ENCODE measurements at regions not wholly inside any gene's neighbourhood (a gene's known extent, or its start where the extent isn't known, plus 50 kb on each side); places are given as distances from the start of the nearest gene placed in this dataset.

- peak; percentile 67 for DNase-seq (ENCODE audit: extremely low spot score)
- TF ChIP-seq PKNOX1 (IDR thresholded peaks at IDR 0.05) (peak; percentile 78), SP1 (IDR thresholded peaks at IDR 0.05) (no peak), CTBP1 (IDR thresholded peaks at IDR 0.05; ENCODE audit: borderline replicate concordance) (peak; percentile 70; the same call in 1 of the 2 replicates)
- POLR2A ChIA-PET, result no interaction called here
- CTCF ChIA-PET, result no interaction called here
Measured at GRCh38 chr20:51871943-51872342, 69.6 kb upstream of the SALL4 start.

GRCh38 chr20:51869002-51869401 is 66.7 kb upstream of the SALL4 start:
- DNase-seq (ENCODE audit: extremely low spot score), result no peak
- no peak for TF ChIP-seq NFRKB (IDR thresholded peaks at IDR 0.05)
- TF ChIP-seq ARNT (IDR thresholded peaks at IDR 0.05), result no peak
- CTCF ChIA-PET, result no interaction called here
- POLR2A ChIA-PET, result no interaction called here

- CTCF ChIA-PET, result interaction anchor here (0.6 kb wide), 1 partner anchor 12 kb away, joined by 3 read pairs; no protein-coding TSS in a partner anchor
- no peak for TF ChIP-seq FOXM1 (IDR thresholded peaks at IDR 0.05; ENCODE audit: borderline replicate concordance)
- TF ChIP-seq FOXA1 (IDR thresholded peaks at IDR 0.05), result no peak
- no peak for TF ChIP-seq BHLHE40 (IDR thresholded peaks at IDR 0.05; ENCODE audit: borderline replicate concordance)
- no peak for TF ChIP-seq ZNF384 (IDR thresholded peaks at IDR 0.05)
- no peak for TF ChIP-seq TARDBP (IDR thresholded peaks at IDR 0.05)
- POLR2A ChIA-PET, result no interaction called here
- DNase-seq (ENCODE audit: extremely low spot score), result no peak
Measured at GRCh38 chr20:51867251-51867650, 64.9 kb upstream of the SALL4 start.

GRCh38 chr20:51864967-51865366 is 62.6 kb upstream of the SALL4 start:
- TF ChIP-seq FOXA1 (IDR thresholded peaks at IDR 0.05), result no peak
- no peak for TF ChIP-seq PKNOX1 (IDR thresholded peaks at IDR 0.05)
- no peak for TF ChIP-seq BHLHE40 (IDR thresholded peaks at IDR 0.05; ENCODE audit: borderline replicate concordance)
- no peak for TF ChIP-seq SP1 (IDR thresholded peaks at IDR 0.05)
- no peak for TF ChIP-seq CTBP1 (IDR thresholded peaks at IDR 0.05; ENCODE audit: borderline replicate concordance)
- TF ChIP-seq LEF1 (IDR thresholded peaks at IDR 0.05; ENCODE audit: borderline replicate concordance), result no peak
- TF ChIP-seq ELF4 (IDR thresholded peaks at IDR 0.05), result no peak
- TF ChIP-seq NFRKB (IDR thresholded peaks at IDR 0.05), result no peak
- ChIA-PET CTCF (no interaction called here), POLR2A (no interaction called here)
- no peak for DNase-seq (ENCODE audit: extremely low spot score)

GRCh38 chr20:51862796-51863195 is 60.5 kb upstream of the SALL4 start:
- ChIA-PET POLR2A (interaction anchor here (1.0 kb wide), 1 partner anchor 10 kb away, joined by 3 read pairs; no protein-coding TSS in a partner anchor), CTCF (no interaction called here)
- TF ChIP-seq HDGF (IDR thresholded peaks at IDR 0.05; ENCODE audit: borderline replicate concordance), result no peak
- no peak for DNase-seq (ENCODE audit: extremely low spot score)

- DNase-seq (ENCODE audit: extremely low spot score), result no peak
- TF ChIP-seq ELF4 (IDR thresholded peaks at IDR 0.05) (no peak), L3MBTL2 (conservative IDR thresholded peaks at IDR 0.05) (no peak), PKNOX1 (IDR thresholded peaks at IDR 0.05) (no peak), SP1 (IDR thresholded peaks at IDR 0.05) (no peak), BHLHE40 (IDR thresholded peaks at IDR 0.05; ENCODE audit: borderline replicate concordance) (no peak), FOXA1 (IDR thresholded peaks at IDR 0.05) (no peak), FOXK2 (IDR thresholded peaks at IDR 0.05) (no peak), SUZ12 (IDR thresholded peaks at IDR 0.05) (no peak), ARNT (IDR thresholded peaks at IDR 0.05) (no peak)
- POLR2A ChIA-PET, result interaction anchor here (1.0 kb wide), 1 partner anchor 11 kb away, joined by 3 read pairs; no protein-coding TSS in a partner anchor
- CTCF ChIA-PET, result no interaction called here
Measured at GRCh38 chr20:51861726-51862466, 59.6 kb upstream of the SALL4 start.

- ChIA-PET POLR2A (no interaction called here), CTCF (interaction anchor here (0.5 kb wide), 1 partner anchor 229 kb away, joined by 4 read pairs; no protein-coding TSS in a partner anchor)
- TF ChIP-seq L3MBTL2 (conservative IDR thresholded peaks at IDR 0.05), result no peak
- TF ChIP-seq CTBP1 (IDR thresholded peaks at IDR 0.05; ENCODE audit: borderline replicate concordance), result 0 out of 2 replicates have a peak, but pooled peaks have one; percentile 11
- peak; percentile 82 for TF ChIP-seq PKNOX1 (IDR thresholded peaks at IDR 0.05)
- TF ChIP-seq ZNF384 (IDR thresholded peaks at IDR 0.05), result no peak
- DNase-seq (ENCODE audit: extremely low spot score), result peak; percentile 51
Measured at GRCh38 chr20:51860111-51860882, 58.0 kb upstream of the SALL4 start.
